ENCODE measurements at regions not wholly inside any gene's neighbourhood (a gene's known extent, or its start where the extent isn't known, plus 50 kb on each side); places are given as distances from the start of the nearest gene placed in this dataset.

- no peak for DNase-seq (ENCODE audit: low read depth)
- H3K4me3 ChIP-seq (ENCODE audit: low read length), result no peak overlapping the region
- TF ChIP-seq CTCF (conservative IDR thresholded peaks at IDR 0.05; ENCODE audit: low read depth, low read length), result no peak
Observed at GRCh38 chr11:29129844-29130243, 887.0 kb downstream of the KCNA4 start.

- peak; percentile 44 for DNase-seq (ENCODE audit: low read depth)
- no peak overlapping the region for H3K4me3 ChIP-seq (ENCODE audit: low read length)
- no peak for TF ChIP-seq CTCF (conservative IDR thresholded peaks at IDR 0.05; ENCODE audit: low read depth, low read length)
Observed at GRCh38 chr11:29127461-29127860, 889.4 kb downstream of the KCNA4 start.

DNA sequence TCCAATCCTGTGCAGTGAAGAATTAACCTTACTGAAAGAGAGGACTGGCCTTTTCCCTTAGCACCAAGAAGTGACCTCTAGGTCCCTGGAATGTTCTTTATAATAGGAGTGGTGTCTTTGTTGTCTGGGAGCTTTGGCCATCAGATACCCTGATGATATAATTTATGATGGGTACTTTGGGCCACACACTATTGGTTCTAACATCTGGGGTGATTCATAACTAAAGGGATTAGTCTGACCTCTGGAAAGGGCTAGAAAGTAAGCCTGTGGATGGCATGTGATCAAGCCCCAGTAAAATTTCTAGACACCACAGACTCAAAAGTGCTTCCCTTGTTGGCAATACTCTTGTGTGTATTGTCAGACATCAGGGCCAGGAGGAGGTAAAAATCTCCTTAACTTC, 891.2 kb downstream of the KCNA4 start:
- no peak for DNase-seq (ENCODE audit: low read depth)
- H3K4me3 ChIP-seq (ENCODE audit: low read length), result no peak overlapping the region
- TF ChIP-seq CTCF (conservative IDR thresholded peaks at IDR 0.05; ENCODE audit: low read depth, low read length), result no peak

DNA sequence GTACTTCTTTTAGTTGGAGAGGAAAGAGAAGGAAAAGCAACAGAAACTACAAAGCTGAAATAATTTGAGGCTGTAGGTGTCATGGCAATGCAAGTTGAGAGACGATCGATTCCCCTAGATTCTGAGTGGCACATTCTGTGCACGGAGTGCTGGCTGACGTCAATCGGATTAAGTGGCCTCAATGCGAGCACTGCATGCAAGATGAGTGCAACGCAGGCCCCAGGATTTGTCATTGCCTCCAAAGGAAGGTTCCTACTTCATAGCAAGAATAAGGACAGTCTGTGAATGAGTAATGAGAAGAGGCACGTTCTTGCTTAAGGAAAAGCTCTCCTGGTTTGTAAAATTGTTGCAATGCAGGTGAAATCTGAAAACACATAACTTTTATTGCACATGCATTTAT, 892.4 kb downstream of the KCNA4 start:
- DNase-seq (ENCODE audit: low read depth), result peak; percentile 43
- TF ChIP-seq CTCF (conservative IDR thresholded peaks at IDR 0.05; ENCODE audit: low read depth, low read length), result no peak
- H3K4me3 ChIP-seq (ENCODE audit: low read length), result no peak overlapping the region

GRCh38 chr11:29119707-29120618, 896.9 kb downstream of the KCNA4 start:
- H3K4me3 ChIP-seq (ENCODE audit: low read length), result no peak overlapping the region
- no peak for TF ChIP-seq CTCF (conservative IDR thresholded peaks at IDR 0.05; ENCODE audit: low read depth, low read length)
- DNase-seq (ENCODE audit: low read depth), result peak; percentile 56

GRCh38 chr11:29119116-29119515, 897.7 kb downstream of the KCNA4 start:
- no peak for TF ChIP-seq CTCF (conservative IDR thresholded peaks at IDR 0.05; ENCODE audit: low read depth, low read length)
- H3K4me3 ChIP-seq (ENCODE audit: low read length), result no peak overlapping the region
- DNase-seq (ENCODE audit: low read depth), result no peak

DNA sequence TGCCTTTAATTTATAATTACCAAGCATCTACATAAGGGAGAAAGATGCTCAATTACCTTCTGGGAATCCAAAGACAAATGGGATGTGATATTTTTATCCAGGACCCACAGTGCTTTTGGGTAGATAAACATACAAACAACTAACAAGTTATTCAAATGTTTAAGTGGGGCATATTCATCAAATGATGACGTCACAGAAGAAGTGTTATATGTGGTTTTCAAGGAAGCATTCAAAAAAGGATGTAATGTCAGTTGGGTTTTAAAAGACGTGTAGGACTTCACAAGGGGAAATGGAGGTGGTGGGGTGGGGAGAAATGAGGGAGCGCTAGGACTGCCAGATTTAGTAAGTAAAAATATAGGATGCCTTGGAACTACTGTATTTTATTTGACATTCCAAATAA, 915.9 kb downstream of the KCNA4 start:
- no peak for DNase-seq (ENCODE audit: low read depth)
- no peak for TF ChIP-seq CTCF (conservative IDR thresholded peaks at IDR 0.05; ENCODE audit: low read depth, low read length)

More for the DNA sequence above, 915.9 kb downstream of the KCNA4 start:
- no peak overlapping the region for H3K4me3 ChIP-seq (ENCODE audit: low read length)
